ENCODE measurements at regions not wholly inside any gene's neighbourhood (a gene's known extent, or its start where the extent isn't known, plus 50 kb on each side); places are given as distances from the start of the nearest gene placed in this dataset.
"Not testable (repeated sequence)": the region's sequence is repeated elsewhere in the genome, so short reads cannot be mapped to it uniquely, and the experiment has no call there.

DNA sequence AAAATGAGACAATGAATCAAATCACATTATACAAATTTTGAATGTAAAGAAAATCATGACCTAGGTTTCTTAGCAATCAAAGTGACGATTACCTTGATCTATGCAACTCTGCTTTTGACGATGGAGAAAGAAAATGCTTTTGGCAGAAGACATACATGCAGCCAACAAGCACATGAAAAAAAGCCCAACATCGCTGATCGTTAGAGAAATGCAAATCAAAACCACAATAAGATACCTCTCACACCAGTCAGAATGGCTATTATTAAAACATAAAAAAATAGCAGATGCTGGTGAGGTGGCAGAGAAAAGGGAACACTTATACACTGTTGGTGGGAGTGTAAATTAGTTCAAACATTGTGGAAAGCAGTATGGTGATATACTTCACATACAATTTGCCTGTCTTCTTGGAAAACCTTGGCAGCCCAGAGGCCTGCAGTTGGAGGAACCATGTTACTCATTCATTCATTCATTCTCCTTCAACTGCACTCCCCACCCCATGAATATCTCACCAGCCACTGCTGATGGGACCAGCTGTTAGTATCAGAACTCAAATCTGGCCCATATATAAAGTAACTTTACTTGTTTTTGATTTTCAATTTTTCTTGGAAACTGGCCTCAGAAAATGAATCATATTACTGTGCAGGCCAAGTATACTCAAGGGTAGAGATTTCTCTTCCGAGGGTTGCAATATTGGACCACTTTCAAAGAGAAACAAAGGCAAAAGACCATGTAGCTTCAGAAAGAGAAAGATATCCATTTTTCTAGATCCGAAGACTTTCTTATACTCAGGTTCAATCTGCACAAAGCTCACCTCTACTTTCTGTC, 358.6 kb upstream of the ARHGEF26 start:
- peaks cover 4% of the 10 kb centered on the region for H3K4me1 ChIP-seq (ENCODE audit: control insufficient read depth, insufficient read depth, low read length)
- no peak overlapping the region for H3K9ac ChIP-seq (ENCODE audit: low read depth, low read length)
- H3K4me3 ChIP-seq (ENCODE audit: low read length): no peak overlapping the region
- H3K4me2 ChIP-seq (ENCODE audit: low read length): no peak overlapping the region
- no peaks in the 10 kb centered on the region for H3K9me3 ChIP-seq (replicated peaks; ENCODE audit: low read length)
- H3K27me3 ChIP-seq (ENCODE audit: control insufficient read depth, insufficient read depth, low read length): no peaks in the 10 kb centered on the region
- H3K36me3 ChIP-seq (ENCODE audit: insufficient read depth, low read length): no peaks in the 10 kb centered on the region

DNA sequence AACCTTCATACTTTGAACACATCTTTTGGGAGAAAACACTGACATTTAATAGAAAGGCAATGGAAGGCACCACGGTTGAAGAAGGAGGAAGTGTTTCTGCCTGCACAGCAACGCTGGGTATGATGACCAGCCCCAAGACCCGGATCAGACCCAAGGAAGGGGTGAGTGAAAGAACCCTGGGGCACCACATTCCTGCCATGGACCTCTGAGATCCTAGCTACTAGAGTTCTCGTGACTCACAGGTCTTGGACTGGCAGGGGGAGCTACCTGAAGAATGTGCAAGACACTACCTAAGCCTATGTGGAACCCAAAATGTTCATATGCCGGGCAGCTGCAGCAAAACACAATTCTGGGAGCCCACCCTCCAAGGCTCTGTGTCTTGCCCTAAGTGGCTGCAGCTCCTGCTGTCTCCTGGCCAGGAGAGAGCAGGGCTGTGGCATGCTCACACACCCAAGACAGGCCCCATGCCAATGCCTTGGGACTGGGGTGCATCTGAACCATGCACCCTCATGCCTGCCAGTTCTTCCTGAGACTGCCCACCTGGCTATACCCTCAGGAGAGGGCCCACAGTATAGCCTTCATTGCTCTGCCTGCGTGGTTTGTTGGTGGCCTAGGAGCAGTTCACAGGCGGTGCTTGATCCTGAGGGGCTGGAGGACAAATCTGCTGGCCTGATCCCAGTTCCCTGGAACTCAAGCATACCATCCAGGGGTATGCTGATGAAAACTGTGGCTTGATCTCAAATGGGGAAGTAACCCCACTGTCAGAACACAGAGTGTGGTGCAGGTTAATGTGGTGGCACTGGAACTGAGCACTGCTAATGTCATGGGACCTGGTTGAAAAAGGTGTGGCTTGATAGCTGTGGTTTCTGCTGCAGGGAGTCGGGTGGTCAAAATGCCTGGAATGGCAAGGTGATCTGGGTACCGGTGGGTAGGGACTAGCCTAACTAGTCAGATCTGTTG, 353.3 kb upstream of the ARHGEF26 start:
- H3K4me1 ChIP-seq (ENCODE audit: control insufficient read depth, insufficient read depth, low read length): peaks cover 4% of the 10 kb centered on the region

DNA sequence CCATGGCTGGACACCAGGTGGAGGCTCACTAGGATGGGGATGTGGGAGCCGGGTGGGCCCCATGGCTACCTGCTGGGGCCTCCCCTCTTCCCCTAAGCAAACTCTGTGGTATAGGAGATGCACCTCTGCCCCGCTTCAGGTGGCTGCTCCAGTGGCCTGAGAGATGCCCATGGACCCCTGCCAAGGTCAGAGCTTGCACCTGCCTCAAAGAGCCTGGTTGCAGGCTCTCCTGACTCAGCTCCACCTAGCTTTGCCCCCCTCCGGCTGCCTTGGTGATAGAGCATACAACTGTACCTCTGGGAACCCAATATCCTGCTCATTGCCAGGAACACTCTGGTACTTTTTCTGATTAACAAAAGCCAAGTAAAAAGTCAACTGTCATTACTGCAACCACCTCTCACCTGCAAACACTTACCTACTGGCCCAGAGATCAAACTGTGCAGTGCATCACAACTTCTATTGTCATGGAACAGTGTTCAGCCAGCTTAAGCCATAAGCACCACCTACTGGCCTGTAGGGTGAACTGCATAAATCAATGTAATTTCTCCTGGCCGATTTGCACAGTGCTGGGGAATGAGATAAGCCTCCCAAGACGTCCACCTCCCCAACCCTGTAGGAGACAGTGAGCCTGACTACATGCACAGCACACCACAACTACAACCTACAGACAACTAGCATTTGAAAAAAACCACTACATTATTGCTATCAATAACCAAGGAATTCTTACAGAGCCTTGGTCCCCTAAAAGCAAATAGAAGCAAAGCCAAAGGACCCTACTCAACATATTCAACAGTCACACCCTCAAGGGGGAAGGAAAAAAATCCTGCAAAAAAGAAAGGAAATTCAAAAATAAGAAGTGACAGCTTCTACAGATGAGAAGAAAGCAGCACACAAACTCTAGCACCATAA, 352.4 kb upstream of the ARHGEF26 start:
- H3K9ac ChIP-seq (ENCODE audit: low read depth, low read length): no peak overlapping the region
- no peak overlapping the region for H3K4me2 ChIP-seq (ENCODE audit: low read length)
- H3K9me3 ChIP-seq (replicated peaks; ENCODE audit: low read length): no peaks in the 10 kb centered on the region
- H3K4me1 ChIP-seq (ENCODE audit: control insufficient read depth, insufficient read depth, low read length): peaks cover 4% of the 10 kb centered on the region
- H3K27me3 ChIP-seq (ENCODE audit: control insufficient read depth, insufficient read depth, low read length): no peaks in the 10 kb centered on the region
- no peaks in the 10 kb centered on the region for H3K36me3 ChIP-seq (ENCODE audit: insufficient read depth, low read length)
- no peak overlapping the region for H3K4me3 ChIP-seq (ENCODE audit: low read length)

More for the DNA sequence above, 353.3 kb upstream of the ARHGEF26 start:
- Histone ChIP-seq H3K4me3 (ENCODE audit: low read length) (no peak overlapping the region), H3K36me3 (ENCODE audit: insufficient read depth, low read length) (no peaks in the 10 kb centered on the region), H3K4me2 (ENCODE audit: low read length) (no peak overlapping the region), H3K27me3 (ENCODE audit: control insufficient read depth, insufficient read depth, low read length) (no peaks in the 10 kb centered on the region), H3K9me3 (replicated peaks; ENCODE audit: low read length) (no peaks in the 10 kb centered on the region), H3K9ac (ENCODE audit: low read depth, low read length) (no peak overlapping the region)

- Histone ChIP-seq H3K36me3 (ENCODE audit: insufficient read depth, low read length) (no peaks in the 10 kb centered on the region), H3K4me2 (ENCODE audit: low read length) (no peak overlapping the region), H3K27me3 (ENCODE audit: control insufficient read depth, insufficient read depth, low read length) (no peaks in the 10 kb centered on the region), H3K9me3 (replicated peaks; ENCODE audit: low read length) (no peaks in the 10 kb centered on the region), H3K9ac (ENCODE audit: low read depth, low read length) (no peak overlapping the region), H3K4me3 (ENCODE audit: low read length) (no peak overlapping the region), H3K4me1 (ENCODE audit: control insufficient read depth, insufficient read depth, low read length) (no peaks in the 10 kb centered on the region)
Measured at GRCh38 chr3:153783106-153783505, 338.1 kb upstream of the ARHGEF26 start.

DNA sequence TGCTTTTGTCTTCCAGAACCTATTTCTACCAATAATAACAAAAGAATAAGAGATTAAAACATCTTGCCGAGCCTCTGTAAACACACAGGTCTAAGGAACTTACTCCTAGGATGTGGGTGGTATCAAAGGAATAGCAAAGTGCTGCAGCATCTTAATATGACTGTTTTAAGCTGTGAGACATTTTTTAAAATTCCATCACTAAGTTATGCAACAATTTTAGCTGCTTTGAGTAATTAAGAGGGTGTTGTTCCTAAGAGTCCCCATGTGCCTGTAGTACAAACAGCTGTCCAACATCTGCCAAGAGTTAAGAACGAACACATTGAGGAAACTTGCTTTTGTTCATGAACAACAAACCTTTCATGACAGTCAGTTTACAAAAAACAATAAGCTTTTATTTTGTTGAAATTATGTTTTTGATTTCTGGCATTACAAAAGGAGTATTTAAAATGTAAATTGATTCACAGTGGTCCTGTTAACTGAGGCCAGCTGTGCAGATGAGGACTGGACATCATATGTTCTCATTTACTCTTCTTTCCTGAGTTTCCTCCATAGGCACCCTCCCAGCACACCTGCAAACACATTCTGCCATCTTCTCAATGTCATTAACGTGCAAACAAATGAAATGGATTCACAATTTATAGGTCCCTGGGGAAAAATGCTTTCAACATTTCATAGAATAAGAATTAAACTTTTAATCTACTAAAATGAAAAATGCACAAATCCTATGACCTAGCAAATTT, 337.3 kb upstream of the ARHGEF26 start:
- Histone ChIP-seq H3K4me1 (ENCODE audit: control insufficient read depth, insufficient read depth, low read length) (no peaks in the 10 kb centered on the region), H3K36me3 (ENCODE audit: insufficient read depth, low read length) (no peaks in the 10 kb centered on the region), H3K4me3 (ENCODE audit: low read length) (no peak overlapping the region), H3K4me2 (ENCODE audit: low read length) (no peak overlapping the region), H3K9me3 (replicated peaks; ENCODE audit: low read length) (no peaks in the 10 kb centered on the region), H3K27me3 (ENCODE audit: control insufficient read depth, insufficient read depth, low read length) (no peaks in the 10 kb centered on the region), H3K9ac (ENCODE audit: low read depth, low read length) (no peak overlapping the region)

GRCh38 chr3:153785901-153786300, 335.3 kb upstream of the ARHGEF26 start:
- no peak overlapping the region for H3K4me3 ChIP-seq (ENCODE audit: low read length)
- H3K27me3 ChIP-seq (ENCODE audit: control insufficient read depth, insufficient read depth, low read length): no peaks in the 10 kb centered on the region
- no peak overlapping the region for H3K9ac ChIP-seq (ENCODE audit: low read depth, low read length)
- no peak overlapping the region for H3K4me2 ChIP-seq (ENCODE audit: low read length)
- no peaks in the 10 kb centered on the region for H3K4me1 ChIP-seq (ENCODE audit: control insufficient read depth, insufficient read depth, low read length)
- no peaks in the 10 kb centered on the region for H3K9me3 ChIP-seq (replicated peaks; ENCODE audit: low read length)
- H3K36me3 ChIP-seq (ENCODE audit: insufficient read depth, low read length): no peaks in the 10 kb centered on the region

- Histone ChIP-seq H3K4me2 (ENCODE audit: low read length) (no peak overlapping the region), H3K27me3 (ENCODE audit: control insufficient read depth, insufficient read depth, low read length) (no peaks in the 10 kb centered on the region), H3K4me1 (ENCODE audit: control insufficient read depth, insufficient read depth, low read length) (no peaks in the 10 kb centered on the region), H3K9me3 (replicated peaks; ENCODE audit: low read length) (no peaks in the 10 kb centered on the region), H3K36me3 (ENCODE audit: insufficient read depth, low read length) (no peaks in the 10 kb centered on the region), H3K4me3 (ENCODE audit: low read length) (no peak overlapping the region), H3K9ac (ENCODE audit: low read depth, low read length) (no peak overlapping the region)
Measured at GRCh38 chr3:153789380-153789779, 331.8 kb upstream of the ARHGEF26 start.

DNA sequence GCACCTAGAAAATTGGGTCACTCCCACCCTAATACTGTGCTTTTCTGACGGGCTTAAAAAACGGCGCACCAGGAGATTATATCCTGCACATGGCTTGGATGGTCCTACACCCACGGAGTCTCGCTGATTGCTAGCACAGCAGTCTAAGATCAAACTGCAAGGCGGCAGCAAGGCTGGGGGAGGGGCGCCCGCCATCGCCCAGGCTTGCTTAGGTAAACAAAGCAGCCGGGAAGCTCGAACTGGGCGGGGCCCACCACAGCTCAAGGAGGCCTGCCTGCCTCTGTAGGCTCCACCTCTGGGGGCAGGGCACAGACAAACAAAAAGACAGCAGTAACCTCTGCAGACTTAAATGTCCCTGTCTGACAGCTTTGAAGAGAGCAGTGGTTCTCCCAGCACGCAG, 324.1 kb upstream of the ARHGEF26 start:
- not testable (repeated sequence) for H3K4me2 ChIP-seq (ENCODE audit: low read length); H3K4me3 ChIP-seq (ENCODE audit: low read length); H3K36me3 ChIP-seq (ENCODE audit: insufficient read depth, low read length); H3K9me3 ChIP-seq (replicated peaks; ENCODE audit: low read length); H3K9ac ChIP-seq (ENCODE audit: low read depth, low read length); H3K4me1 ChIP-seq (ENCODE audit: control insufficient read depth, insufficient read depth, low read length); H3K27me3 ChIP-seq (ENCODE audit: control insufficient read depth, insufficient read depth, low read length)

GRCh38 chr3:153809097-153809496, 312.1 kb upstream of the ARHGEF26 start:
- no peak overlapping the region for H3K4me2 ChIP-seq (ENCODE audit: low read length)
- H3K36me3 ChIP-seq (ENCODE audit: insufficient read depth, low read length): no peaks in the 10 kb centered on the region
- no peaks in the 10 kb centered on the region for H3K4me1 ChIP-seq (ENCODE audit: control insufficient read depth, insufficient read depth, low read length)
- H3K9ac ChIP-seq (ENCODE audit: low read depth, low read length): no peak overlapping the region
- no peaks in the 10 kb centered on the region for H3K27me3 ChIP-seq (ENCODE audit: control insufficient read depth, insufficient read depth, low read length)
- H3K4me3 ChIP-seq (ENCODE audit: low read length): no peak overlapping the region
- H3K9me3 ChIP-seq (replicated peaks; ENCODE audit: low read length): no peaks in the 10 kb centered on the region

GRCh38 chr3:153818338-153818737, 302.9 kb upstream of the ARHGEF26 start:
- no peak overlapping the region for H3K4me2 ChIP-seq (ENCODE audit: low read length)
- H3K9ac ChIP-seq (ENCODE audit: low read depth, low read length): no peak overlapping the region
- no peaks in the 10 kb centered on the region for H3K9me3 ChIP-seq (replicated peaks; ENCODE audit: low read length)
- H3K4me1 ChIP-seq (ENCODE audit: control insufficient read depth, insufficient read depth, low read length): no peaks in the 10 kb centered on the region
- H3K27me3 ChIP-seq (ENCODE audit: control insufficient read depth, insufficient read depth, low read length): no peaks in the 10 kb centered on the region
- H3K4me3 ChIP-seq (ENCODE audit: low read length): no peak overlapping the region
- H3K36me3 ChIP-seq (ENCODE audit: insufficient read depth, low read length): no peaks in the 10 kb centered on the region

All from skeletal muscle satellite cell (primary cell).